ENCODE measurements at regions not wholly inside any gene's neighbourhood (a gene's known extent, or its start where the extent isn't known, plus 50 kb on each side); places are given as distances from the start of the nearest gene placed in this dataset.

DNA sequence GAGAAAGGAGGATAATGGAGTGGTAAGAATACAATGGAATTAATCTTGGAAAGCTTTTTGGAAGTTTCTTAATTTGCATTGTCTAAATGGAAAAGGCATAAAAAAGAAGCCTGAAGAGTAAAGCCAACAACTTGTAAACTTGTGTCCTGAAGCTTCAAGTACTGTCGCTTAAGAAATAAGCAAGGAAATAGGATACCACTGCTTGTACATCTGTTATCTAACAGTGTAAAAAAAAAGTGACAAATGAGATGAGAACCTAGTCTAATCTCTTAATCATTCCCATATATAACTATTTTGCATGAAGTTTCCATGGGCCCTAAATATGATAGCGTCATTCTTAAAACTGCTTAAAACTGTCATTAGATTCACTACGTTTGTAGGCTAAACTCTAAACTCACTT lies 134.0 kb upstream of the DYRK2 start:
- H3K79me2 ChIP-seq (ENCODE audit: control insufficient read depth, low read length), result no peaks in the 10 kb centered on the region
- no peaks in the 10 kb centered on the region for H3K36me3 ChIP-seq (ENCODE audit: control insufficient read depth, low read length)
- peaks cover 11% of the 10 kb centered on the region for H3K4me1 ChIP-seq (ENCODE audit: control insufficient read depth, low read length)
- no peaks in the 10 kb centered on the region for H3K27me3 ChIP-seq (ENCODE audit: control insufficient read depth, low read length)
- H3K4me3 ChIP-seq (ENCODE audit: low read length), result no peak overlapping the region
- TF ChIP-seq EZH2phosphoT487 (IDR thresholded peaks at IDR 0.05; ENCODE audit: borderline replicate concordance, low read length), result no peak
- TF ChIP-seq, protein P1, sequence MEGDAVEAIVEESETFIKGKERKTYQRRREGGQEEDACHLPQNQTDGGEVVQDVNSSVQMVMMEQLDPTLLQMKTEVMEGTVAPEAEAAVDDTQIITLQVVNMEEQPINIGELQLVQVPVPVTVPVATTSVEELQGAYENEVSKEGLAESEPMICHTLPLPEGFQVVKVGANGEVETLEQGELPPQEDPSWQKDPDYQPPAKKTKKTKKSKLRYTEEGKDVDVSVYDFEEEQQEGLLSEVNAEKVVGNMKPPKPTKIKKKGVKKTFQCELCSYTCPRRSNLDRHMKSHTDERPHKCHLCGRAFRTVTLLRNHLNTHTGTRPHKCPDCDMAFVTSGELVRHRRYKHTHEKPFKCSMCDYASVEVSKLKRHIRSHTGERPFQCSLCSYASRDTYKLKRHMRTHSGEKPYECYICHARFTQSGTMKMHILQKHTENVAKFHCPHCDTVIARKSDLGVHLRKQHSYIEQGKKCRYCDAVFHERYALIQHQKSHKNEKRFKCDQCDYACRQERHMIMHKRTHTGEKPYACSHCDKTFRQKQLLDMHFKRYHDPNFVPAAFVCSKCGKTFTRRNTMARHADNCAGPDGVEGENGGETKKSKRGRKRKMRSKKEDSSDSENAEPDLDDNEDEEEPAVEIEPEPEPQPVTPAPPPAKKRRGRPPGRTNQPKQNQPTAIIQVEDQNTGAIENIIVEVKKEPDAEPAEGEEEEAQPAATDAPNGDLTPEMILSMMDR (IDR thresholded peaks at IDR 0.05; ENCODE audit: low read depth, low read length, poor library complexity, severe bottlenecking), result no peak
- no peak overlapping the region for H3K4me2 ChIP-seq (ENCODE audit: low read length)
- H4K20me1 ChIP-seq (ENCODE audit: control insufficient read depth, insufficient read depth, low read depth, low read length), result no peaks in the 10 kb centered on the region
- no peaks in the 10 kb centered on the region for H3F3A ChIP-seq (ENCODE audit: control insufficient read depth, insufficient read depth)
- no peaks in the 10 kb centered on the region for H3K9me2 ChIP-seq (replicated peaks; ENCODE audit: control insufficient read depth, low read length)
- no peaks in the 10 kb centered on the region for H3K9me3 ChIP-seq (ENCODE audit: control insufficient read depth, insufficient read depth, low read length)
- H3K27ac ChIP-seq (ENCODE audit: low read depth, low read length), result no peak overlapping the region

DNA sequence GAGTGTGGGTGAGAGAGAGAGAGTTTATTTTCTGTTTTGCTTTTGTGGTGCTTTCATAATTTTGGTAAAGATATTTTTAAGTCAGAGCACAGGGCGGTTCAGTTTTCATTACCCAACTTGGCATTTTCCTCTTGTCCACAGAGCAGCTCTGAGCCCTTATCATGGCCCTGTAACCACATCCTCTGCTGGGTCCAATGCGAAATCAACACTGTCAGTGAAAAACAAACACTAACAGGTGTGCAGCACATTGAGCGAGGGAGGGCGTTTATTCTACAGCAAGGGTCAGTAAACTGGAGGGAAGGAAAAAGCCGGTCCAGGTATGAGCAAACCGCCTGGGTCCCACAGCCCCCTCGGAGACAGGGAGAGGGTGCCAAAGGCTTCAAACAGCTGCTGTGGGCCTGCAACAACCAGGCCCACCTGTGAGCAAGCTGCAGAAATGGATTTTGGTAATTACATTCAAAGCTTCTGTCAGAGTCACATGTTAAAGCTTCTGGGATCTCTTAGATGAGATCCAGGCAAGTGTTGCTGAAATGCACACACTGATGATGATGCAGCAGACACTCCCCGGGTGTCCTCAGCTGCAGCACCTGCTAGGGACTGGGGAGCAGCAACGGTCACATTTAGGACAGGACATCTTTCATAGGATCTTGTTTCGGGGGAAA lies 132.7 kb upstream of the DYRK2 start:
- no peaks in the 10 kb centered on the region for H3K27me3 ChIP-seq (ENCODE audit: control insufficient read depth, low read length)
- no peaks in the 10 kb centered on the region for H3K9me2 ChIP-seq (replicated peaks; ENCODE audit: control insufficient read depth, low read length)
- peaks cover 11% of the 10 kb centered on the region for H3K4me1 ChIP-seq (ENCODE audit: control insufficient read depth, low read length)
- H3K4me2 ChIP-seq (ENCODE audit: low read length), result no peak overlapping the region
- no peaks in the 10 kb centered on the region for H3K36me3 ChIP-seq (ENCODE audit: control insufficient read depth, low read length)
- H3F3A ChIP-seq (ENCODE audit: control insufficient read depth, insufficient read depth), result no peaks in the 10 kb centered on the region
- H3K4me3 ChIP-seq (ENCODE audit: low read length), result no peak overlapping the region
- no peak overlapping the region for H3K27ac ChIP-seq (ENCODE audit: low read depth, low read length)
- H4K20me1 ChIP-seq (ENCODE audit: control insufficient read depth, insufficient read depth, low read depth, low read length), result no peaks in the 10 kb centered on the region
- no peak for TF ChIP-seq EZH2phosphoT487 (IDR thresholded peaks at IDR 0.05; ENCODE audit: borderline replicate concordance, low read length)
- TF ChIP-seq, protein P1 (IDR thresholded peaks at IDR 0.05; ENCODE audit: low read depth, low read length, poor library complexity, severe bottlenecking), result no peak
- no peaks in the 10 kb centered on the region for H3K9me3 ChIP-seq (ENCODE audit: control insufficient read depth, insufficient read depth, low read length)
- no peaks in the 10 kb centered on the region for H3K79me2 ChIP-seq (ENCODE audit: control insufficient read depth, low read length)

DNA sequence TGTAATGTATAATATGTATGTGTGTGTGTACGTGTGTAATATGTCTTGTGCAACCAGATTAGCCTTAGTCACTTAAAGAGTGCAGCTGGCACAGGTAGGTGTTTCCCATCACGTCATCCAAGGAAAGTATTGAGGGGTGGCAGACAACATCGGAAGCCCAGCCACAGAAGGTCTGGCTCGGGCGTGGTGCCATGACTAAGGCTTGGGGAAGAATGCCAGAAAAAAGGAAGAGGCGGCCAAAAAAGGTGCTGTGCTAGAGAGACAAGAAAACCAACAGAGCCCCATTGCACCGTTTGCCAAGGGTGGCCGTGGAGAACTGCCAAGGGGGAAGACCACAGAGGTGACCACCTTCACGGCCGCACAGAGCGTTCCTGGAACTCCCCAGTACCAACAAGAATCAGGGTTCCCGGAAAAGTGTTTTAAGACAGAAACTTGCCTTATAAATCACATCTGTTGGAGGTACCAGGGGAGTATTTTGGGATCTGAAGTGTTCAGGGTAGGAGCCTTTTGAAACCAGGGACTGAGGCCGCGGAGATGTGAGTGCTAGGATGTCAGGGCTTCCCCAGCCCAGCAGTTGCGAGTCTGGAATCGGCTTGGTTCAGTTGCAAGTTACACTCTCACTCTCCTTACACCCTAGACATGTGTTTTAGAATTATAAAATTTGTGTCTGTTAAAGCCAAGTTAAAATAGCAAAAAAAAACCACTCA lies 131.2 kb upstream of the DYRK2 start:
- H3K4me1 ChIP-seq (ENCODE audit: control insufficient read depth, low read length), result peaks cover 11% of the 10 kb centered on the region
- no peak overlapping the region for H3K27ac ChIP-seq (ENCODE audit: low read depth, low read length)
- no peaks in the 10 kb centered on the region for H3F3A ChIP-seq (ENCODE audit: control insufficient read depth, insufficient read depth)
- no peak for TF ChIP-seq EZH2phosphoT487 (IDR thresholded peaks at IDR 0.05; ENCODE audit: borderline replicate concordance, low read length)
- TF ChIP-seq, protein P1 (IDR thresholded peaks at IDR 0.05; ENCODE audit: low read depth, low read length, poor library complexity, severe bottlenecking), result no peak
- no peak overlapping the region for H3K4me2 ChIP-seq (ENCODE audit: low read length)
- no peaks in the 10 kb centered on the region; the same call in 1 of the 2 replicates for H3K9me2 ChIP-seq (replicated peaks; ENCODE audit: control insufficient read depth, low read length)
- H3K27me3 ChIP-seq (ENCODE audit: control insufficient read depth, low read length), result no peaks in the 10 kb centered on the region
- no peaks in the 10 kb centered on the region for H4K20me1 ChIP-seq (ENCODE audit: control insufficient read depth, insufficient read depth, low read depth, low read length)
- H3K9me3 ChIP-seq (ENCODE audit: control insufficient read depth, insufficient read depth, low read length), result no peaks in the 10 kb centered on the region
- no peak overlapping the region for H3K4me3 ChIP-seq (ENCODE audit: low read length)
- H3K79me2 ChIP-seq (ENCODE audit: control insufficient read depth, low read length), result no peaks in the 10 kb centered on the region
- H3K36me3 ChIP-seq (ENCODE audit: control insufficient read depth, low read length), result no peaks in the 10 kb centered on the region
